ENCODE measurements at regions not wholly inside any gene's neighbourhood (a gene's known extent, or its start where the extent isn't known, plus 50 kb on each side); places are given as distances from the start of the nearest gene placed in this dataset.

GRCh38 chr17:59466946-59467801 lies 98.2 kb upstream of the DHX40 start (continued):
- no peak for TF ChIP-seq TIGD3 (CRISPR knock-in tag; IDR thresholded peaks at IDR 0.05; ENCODE audit: borderline replicate concordance)
- no peak for TF ChIP-seq MATR3 (CRISPR knock-in tag; IDR thresholded peaks at IDR 0.05)
- TF ChIP-seq ZBTB44 (CRISPR knock-in tag; IDR thresholded peaks at IDR 0.05), result no peak
- no peak for TF ChIP-seq BCL3 (CRISPR knock-in tag; IDR thresholded peaks at IDR 0.05)
- TF ChIP-seq YEATS4 (CRISPR knock-in tag; IDR thresholded peaks at IDR 0.05; ENCODE audit: borderline replicate concordance), result no peak
- no peak for TF ChIP-seq ZFP36 (IDR thresholded peaks at IDR 0.05; ENCODE audit: borderline replicate concordance, low read depth, low read length, partially characterized antibody)
- no peak for TF ChIP-seq AKAP8 (CRISPR knock-in tag; IDR thresholded peaks at IDR 0.05)
- no peak for TF ChIP-seq ZBTB8A (CRISPR knock-in tag; IDR thresholded peaks at IDR 0.05; ENCODE audit: borderline replicate concordance, low read depth)
- 0 out of 2 replicates have a peak, but pooled peaks have one; percentile 37 for TF ChIP-seq ZFP82 (CRISPR knock-in tag; IDR thresholded peaks at IDR 0.05; ENCODE audit: borderline replicate concordance)
- TF ChIP-seq POGZ (CRISPR knock-in tag; IDR thresholded peaks at IDR 0.05), result no peak
- no peak for TF ChIP-seq TBX2 (CRISPR knock-in tag; IDR thresholded peaks at IDR 0.05; ENCODE audit: borderline replicate concordance)
- TF ChIP-seq FOXJ3 (CRISPR knock-in tag; IDR thresholded peaks at IDR 0.05; ENCODE audit: borderline replicate concordance), result no peak
- TF ChIP-seq ZNF788 (CRISPR knock-in tag; IDR thresholded peaks at IDR 0.05; ENCODE audit: borderline replicate concordance), result no peak
- no peak for TF ChIP-seq FLYWCH1 (CRISPR knock-in tag; IDR thresholded peaks at IDR 0.05)
- TF ChIP-seq ZNF30 (CRISPR knock-in tag; IDR thresholded peaks at IDR 0.05), result no peak
- no peak for TF ChIP-seq BHLHE40 (IDR thresholded peaks at IDR 0.05; ENCODE audit: low read length)
- no peak for TF ChIP-seq ZNF484 (CRISPR knock-in tag; IDR thresholded peaks at IDR 0.05; ENCODE audit: borderline replicate concordance, low read depth)
- TF ChIP-seq SYNCRIP (IDR thresholded peaks at IDR 0.05; ENCODE audit: insufficient read depth, low read depth, low read length), result no peak
- TF ChIP-seq, protein P1, sequence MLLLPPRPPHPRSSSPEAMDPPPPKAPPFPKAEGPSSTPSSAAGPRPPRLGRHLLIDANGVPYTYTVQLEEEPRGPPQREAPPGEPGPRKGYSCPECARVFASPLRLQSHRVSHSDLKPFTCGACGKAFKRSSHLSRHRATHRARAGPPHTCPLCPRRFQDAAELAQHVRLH (CRISPR knock-in tag; IDR thresholded peaks at IDR 0.05; ENCODE audit: borderline replicate concordance, low read depth), result no peak
- TF ChIP-seq TSC22D2 (CRISPR knock-in tag; IDR thresholded peaks at IDR 0.05; ENCODE audit: borderline replicate concordance), result no peak
- TF ChIP-seq PHF21A (CRISPR knock-in tag; IDR thresholded peaks at IDR 0.05), result peak; percentile 26; the same call in 1 of the 2 replicates
